H1 (cell line): ENCODE measurements at regions not wholly inside any gene's neighbourhood (a gene's known extent, or its start where the extent isn't known, plus 50 kb on each side); places are given as distances from the start of the nearest gene placed in this dataset.

Experiments
- ASH2L ChIP-seq: fragments of 200-600, 300-600 bp; sonication (generic); IDR thresholded peaks from one replicate; pipeline ENCODE4 v1.7.1; 2017; ENCODE audit warnings: low read length
- CTCF ChIP-seq, 3 experiments: IDR thresholded peaks; 1 replicate in 2 of 3; 2 replicates in 1 of 3; pipeline versions ENCODE4 v1.5.1 to v1.6.1; 2011; ENCODE audit warnings: low read length in 3 of 3, mild to moderate bottlenecking in 3 of 3, inconsistent platforms in 2 of 3, low read depth in 1 of 3, moderate library complexity in 1 of 3; ENCODE audit not compliant: insufficient read depth in 1 of 3; ENCODE audit errors: control extremely low read depth in 1 of 3
- JUN ChIP-seq: IDR thresholded peaks from 2 replicates; pipeline ENCODE4 v1.6.1; 2011; ENCODE audit warnings: low read depth, mild to moderate bottlenecking, improper control_type of control experiment, low read length
- SRF ChIP-seq: IDR thresholded peaks from 2 replicates; pipeline ENCODE4 v1.6.1; 2011; ENCODE audit warnings: mild to moderate bottlenecking, low read depth, low read length, moderate library complexity

- TF ChIP-seq SRF: no peak
- TF ChIP-seq ASH2L: no peak
- no peak for TF ChIP-seq CTCF (IDR thresholded peaks at IDR 0.05; ENCODE audit: control extremely low read depth in 1 of 3, insufficient read depth in 1 of 3, low read depth in 1 of 3, low read length in 3 of 3)
- TF ChIP-seq JUN: no peak
These were observed 59.6 kb upstream of the CDK13 start for GRCh38 chr7:39890411-39890810.
